NCI-H226 (cell line): ENCODE measurements at regions not wholly inside any gene's neighbourhood (a gene's known extent, or its start where the extent isn't known, plus 50 kb on each side); places are given as distances from the start of the nearest gene placed in this dataset.

ENCODE experiments used
- DNase-seq: peaks from one replicate; pipeline ENCODE4 v3.0.0-alpha.2; 2015

- DNase-seq: no peak
These were observed 889.2 kb downstream of the PDCD6IP start for GRCh38 chr3:34687671-34688070.

- DNase-seq: no peak
These were observed 898.4 kb downstream of the PDCD6IP start for GRCh38 chr3:34696831-34697230.

- DNase-seq: no peak
These were observed 904.6 kb downstream of the PDCD6IP start for GRCh38 chr3:34703053-34703452.

- no peak for DNase-seq
These were observed 914.3 kb upstream of the ARPP21 start for GRCh38 chr3:34724916-34725499.

- no peak for DNase-seq
These were observed 913.6 kb upstream of the ARPP21 start for GRCh38 chr3:34725774-34726173.

GRCh38 chr3:34727700-34728099, 911.6 kb upstream of the ARPP21 start:
- no peak for DNase-seq

GRCh38 chr3:34742151-34742550, 897.2 kb upstream of the ARPP21 start:
- DNase-seq: no peak

- no peak for DNase-seq
These were observed 880.6 kb upstream of the ARPP21 start for GRCh38 chr3:34758630-34759261.

GRCh38 chr3:34777386-34777785, 861.9 kb upstream of the ARPP21 start:
- DNase-seq: no peak

- DNase-seq: no peak
These were observed 860.2 kb upstream of the ARPP21 start for GRCh38 chr3:34779092-34779491.

- DNase-seq: no peak
These were observed 859.0 kb upstream of the ARPP21 start for GRCh38 chr3:34780294-34780693.

GRCh38 chr3:34780973-34781372, 858.4 kb upstream of the ARPP21 start:
- DNase-seq: no peak

- DNase-seq: no peak
These were observed 856.5 kb upstream of the ARPP21 start for GRCh38 chr3:34782871-34783270.

GRCh38 chr3:34783876-34784275, 855.4 kb upstream of the ARPP21 start:
- no peak for DNase-seq

- DNase-seq: no peak
These were observed 846.3 kb upstream of the ARPP21 start for GRCh38 chr3:34793057-34793456.

- no peak for DNase-seq
These were observed 831.7 kb upstream of the ARPP21 start for GRCh38 chr3:34807611-34808010.

GRCh38 chr3:34808287-34808686, 831.0 kb upstream of the ARPP21 start:
- no peak for DNase-seq

GRCh38 chr3:34828847-34829246, 810.5 kb upstream of the ARPP21 start:
- no peak for DNase-seq

GRCh38 chr3:34832865-34833508, 806.3 kb upstream of the ARPP21 start:
- no peak for DNase-seq

- no peak for DNase-seq
These were observed 801.2 kb upstream of the ARPP21 start for GRCh38 chr3:34837848-34838741.

GRCh38 chr3:34842706-34843480, 796.4 kb upstream of the ARPP21 start:
- no peak for DNase-seq

- no peak for DNase-seq
These were observed 795.1 kb upstream of the ARPP21 start for GRCh38 chr3:34844323-34844620.

- DNase-seq: no peak
These were observed 788.2 kb upstream of the ARPP21 start for GRCh38 chr3:34851137-34851536.
